HG02885 (cell line): ENCODE measurements at regions not wholly inside any gene's neighbourhood (a gene's known extent, or its start where the extent isn't known, plus 50 kb on each side); places are given as distances from the start of the nearest gene placed in this dataset.

Experiments
- ATAC-seq: cut with Tn5 transposase; IDR thresholded peaks from one replicate; pipeline ENCODE4 v1.9.1; 2021; ENCODE audit warnings: mild to moderate bottlenecking; ENCODE audit not compliant: unreplicated experiment, poor library complexity

GRCh38 chr19:32240316-32240715, 105.1 kb upstream of the ZNF507 start:
- ATAC-seq: no peak

GRCh38 chr19:32241306-32241705, 104.1 kb upstream of the ZNF507 start:
- ATAC-seq: no peak

GRCh38 chr19:32241932-32242710, 103.3 kb upstream of the ZNF507 start:
- ATAC-seq: no peak

- ATAC-seq: no peak
These were observed 99.4 kb upstream of the ZNF507 start for GRCh38 chr19:32246006-32246405.

GRCh38 chr19:32251634-32252332, 93.6 kb upstream of the ZNF507 start:
- ATAC-seq: no peak

GRCh38 chr19:32252333-32252669, 93.1 kb upstream of the ZNF507 start:
- no peak for ATAC-seq

GRCh38 chr19:32253683-32254508, 91.5 kb upstream of the ZNF507 start:
- no peak for ATAC-seq

GRCh38 chr19:32254509-32254890, 90.9 kb upstream of the ZNF507 start:
- no peak for ATAC-seq

- no peak for ATAC-seq
These were observed 89.7 kb upstream of the ZNF507 start for GRCh38 chr19:32255536-32256295.

- no peak for ATAC-seq
These were observed 89.0 kb upstream of the ZNF507 start for GRCh38 chr19:32256341-32256975.

- no peak for ATAC-seq
These were observed 87.9 kb upstream of the ZNF507 start for GRCh38 chr19:32257326-32258073.

GRCh38 chr19:32258167-32258566, 87.2 kb upstream of the ZNF507 start:
- ATAC-seq: no peak

GRCh38 chr19:32264568-32264967, 80.8 kb upstream of the ZNF507 start:
- no peak for ATAC-seq

GRCh38 chr19:32265995-32266394, 79.4 kb upstream of the ZNF507 start:
- no peak for ATAC-seq

GRCh38 chr19:32266460-32266859, 79.0 kb upstream of the ZNF507 start:
- ATAC-seq: no peak

GRCh38 chr19:32268381-32268780, 77.0 kb upstream of the ZNF507 start:
- ATAC-seq: no peak

- ATAC-seq: no peak
These were observed 75.6 kb upstream of the ZNF507 start for GRCh38 chr19:32269831-32270230.

- ATAC-seq: no peak
These were observed 71.9 kb upstream of the ZNF507 start for GRCh38 chr19:32273483-32273882.

GRCh38 chr19:32287086-32287485, 58.3 kb upstream of the ZNF507 start:
- no peak for ATAC-seq
